OCI-LY7 (cell line): ENCODE measurements at regions not wholly inside any gene's neighbourhood (a gene's known extent, or its start where the extent isn't known, plus 50 kb on each side); places are given as distances from the start of the nearest gene placed in this dataset.

Experiments
- BruUV-seq: library from RNA; stranded (reverse); fragments of 400-500 nt; replicated peaks from 2 replicates; lab custom pipeline; 2021; lab: Mats Ljungman, UMichigan
- CTCF ChIA-PET: fragments of 300-600 bp; sonication (Branson Sonifier 250); formaldehyde crosslinking; loops from one replicate; lab custom pipeline; 2022; ENCODE audit warnings: antibody characterized with exemption; ENCODE audit not compliant: unreplicated experiment; lab: Charles Lee
- POLR2A ChIA-PET: fragments of 300-600 bp; sonication (Branson Sonifier 250); formaldehyde crosslinking; loops from one replicate; lab custom pipeline; 2022; ENCODE audit warnings: antibody characterized with exemption; lab: Charles Lee
- DNase-seq: peaks from one replicate; pipeline ENCODE4 v3.0.0-alpha.2; 2015; ENCODE audit warnings: low spot score
- H2AFZ ChIP-seq: fragments of 200-600 bp; sonication (generic), shearing (Covaris generic); 2 replicates; pipeline ENCODE4 v1.6.1; 2014; ENCODE audit warnings: mild to moderate bottlenecking, antibody characterized with exemption, low read length, moderate library complexity
- H3K27ac ChIP-seq: fragments of 200-600 bp; sonication (generic); 2 replicates; pipeline ENCODE4 v1.5.1; 2014; ENCODE audit warnings: mixed run types, low read depth, mild to moderate bottlenecking, moderate library complexity, low read length, inconsistent platforms; ENCODE audit not compliant: poor library complexity, severe bottlenecking
- H3K36me3 ChIP-seq: fragments of 200-600 bp; sonication (generic); 2 replicates; pipeline ENCODE4 v1.6.1; 2014; ENCODE audit warnings: mild to moderate bottlenecking, antibody characterized with exemption, low read length, moderate library complexity, mixed read lengths; ENCODE audit not compliant: insufficient read depth
- H3K4me1 ChIP-seq: fragments of 200-600 bp; sonication (generic); 2 replicates; pipeline ENCODE4 v1.5.1; 2014; ENCODE audit warnings: mild to moderate bottlenecking, low read length; ENCODE audit not compliant: insufficient read depth, poor library complexity, severe bottlenecking
- H3K4me2 ChIP-seq: fragments of 200-600 bp; sonication (generic); 2 replicates; pipeline ENCODE4 v1.6.1; 2014; ENCODE audit warnings: mild to moderate bottlenecking, low read length
- H3K4me3 ChIP-seq: fragments of 200-600 bp; sonication (generic); 2 replicates; pipeline ENCODE4 v1.5.1; 2014; ENCODE audit warnings: mild to moderate bottlenecking, low read depth, low read length; ENCODE audit not compliant: poor library complexity, severe bottlenecking
- H3K79me2 ChIP-seq: fragments of 200-600 bp; sonication (generic); 2 replicates; pipeline ENCODE4 v1.6.1; 2016; ENCODE audit warnings: low read depth, mild to moderate bottlenecking, low read length, moderate library complexity, mixed read lengths; ENCODE audit not compliant: insufficient read depth
- H3K9me2 ChIP-seq: fragments of 200-600 bp; sonication (generic); 2 replicates; pipeline ENCODE4 v1.6.1; 2016; ENCODE audit warnings: mild to moderate bottlenecking, low read length, mixed read lengths; ENCODE audit not compliant: insufficient read depth
- H3K9me3 ChIP-seq: fragments of 200-600 bp; sonication (generic); 2 replicates; pipeline ENCODE4 v1.6.1; 2014; ENCODE audit warnings: mild to moderate bottlenecking, mixed run types, low read length, mixed read lengths
- H4K20me1 ChIP-seq: fragments of 200-600 bp; sonication (generic); 2 replicates; pipeline ENCODE4 v1.6.1; 2014; ENCODE audit warnings: mild to moderate bottlenecking, antibody characterized with exemption, low read length, moderate library complexity, mixed read lengths; ENCODE audit not compliant: insufficient read depth
- CTCF ChIP-seq: fragments of 200-600 bp; sonication (generic); conservative IDR thresholded peaks from 2 replicates; pipeline ENCODE4 v1.5.1; 2014; ENCODE audit warnings: mild to moderate bottlenecking, antibody characterized with exemption, low read length, moderate library complexity, mixed read lengths
- EZH2phosphoT487 ChIP-seq: fragments of 200-600 bp; sonication (generic); IDR thresholded peaks from 2 replicates; pipeline ENCODE4 v1.6.1; 2018; ENCODE audit warnings: low read depth, borderline replicate concordance, mild to moderate bottlenecking, mixed run types, antibody characterized with exemption, low read length, moderate library complexity, mixed read lengths
- intact Hi-C: fragments of 100-400 bp; cut with micrococcal nuclease; formaldehyde crosslinking; loops from one replicate; pipeline ENCODE4 v1.10.0; 2022; ENCODE audit not compliant: unreplicated experiment

GRCh38 chr2:201961401-201961800, 72.3 kb upstream of the FZD7 start:
- ChIA-PET CTCF (no interaction called here), POLR2A (interaction anchor here (0.7 kb wide), 1 partner anchor 16 kb away, joined by 9 read pairs; no protein-coding TSS in a partner anchor)
- no peak overlapping the region for H3K27ac ChIP-seq
- no peaks in the 10 kb centered on the region for H3K4me1 ChIP-seq
- no peaks in the 10 kb centered on the region for H3K9me3 ChIP-seq
- H3K9me2 ChIP-seq: no peaks in the 10 kb centered on the region
- TF ChIP-seq CTCF (no peak), EZH2phosphoT487 (no peak)
- no peaks in the 10 kb centered on the region for H3K36me3 ChIP-seq
- H3K4me2 ChIP-seq: no peak overlapping the region
- no peaks in the 10 kb centered on the region for H4K20me1 ChIP-seq
- no TSS peak for BruUV-seq
- H2AFZ ChIP-seq: no peak overlapping the region
- H3K79me2 ChIP-seq: no peaks in the 10 kb centered on the region
- DNase-seq: no peak
- no peak overlapping the region for H3K4me3 ChIP-seq
- intact Hi-C loops: loop anchor here (10.0 kb wide), 2 partner anchors 93 to 213 kb away; no protein-coding TSS in a partner anchor

GRCh38 chr2:201962774-201963562, 70.7 kb upstream of the FZD7 start:
- BruUV-seq: no TSS peak

More at GRCh38 chr2:201962774-201963562, 70.7 kb upstream of the FZD7 start:
- Histone ChIP-seq H3K4me1 (no peaks in the 10 kb centered on the region), H3K9me3 (no peaks in the 10 kb centered on the region), H3K4me2 (no peak overlapping the region), H3K27ac (no peak overlapping the region), H4K20me1 (no peaks in the 10 kb centered on the region), H3K9me2 (no peaks in the 10 kb centered on the region), H3K79me2 (no peaks in the 10 kb centered on the region), H2AFZ (no peak overlapping the region), H3K4me3 (no peak overlapping the region), H3K36me3 (no peaks in the 10 kb centered on the region)
- no peak for DNase-seq
- POLR2A ChIA-PET: no interaction called here
- TF ChIP-seq CTCF (no peak), EZH2phosphoT487 (no peak)
- intact Hi-C loops: loop anchor here (10.0 kb wide), 2 partner anchors 92 to 212 kb away; no protein-coding TSS in a partner anchor
- CTCF ChIA-PET: no interaction called here
